ENCODE measurements at regions not wholly inside any gene's neighbourhood (a gene's known extent, or its start where the extent isn't known, plus 50 kb on each side); places are given as distances from the start of the nearest gene placed in this dataset.
"Not testable (repeated sequence)": the region's sequence is repeated elsewhere in the genome, so short reads cannot be mapped to it uniquely, and the experiment has no call there.

- DNase-seq (ENCODE audit: low spot score) = no peak
These were observed 87.4 kb upstream of the WAC start for GRCh38 chr10:28445516-28445915.

GRCh38 chr10:28449382-28449781, 83.5 kb upstream of the WAC start:
- DNase-seq (ENCODE audit: low spot score) = no peak

- no peak for DNase-seq (ENCODE audit: low spot score)
These were observed 83.0 kb upstream of the WAC start for GRCh38 chr10:28449926-28450325.

- DNase-seq (ENCODE audit: low spot score) = no peak
These were observed 79.0 kb upstream of the WAC start for GRCh38 chr10:28453926-28454325.

- no peak for DNase-seq (ENCODE audit: low spot score)
These were observed 75.8 kb upstream of the WAC start for GRCh38 chr10:28457110-28457509.

- DNase-seq (ENCODE audit: low spot score) = not testable (repeated sequence)
These were observed 75.0 kb upstream of the WAC start for GRCh38 chr10:28457873-28458272.

GRCh38 chr10:28459453-28460144, 73.3 kb upstream of the WAC start:
- DNase-seq (ENCODE audit: low spot score) = no peak

GRCh38 chr10:28463141-28463540, 69.8 kb upstream of the WAC start:
- no peak for DNase-seq (ENCODE audit: low spot score)

- no peak for DNase-seq (ENCODE audit: low spot score)
These were observed 69.1 kb upstream of the WAC start for GRCh38 chr10:28463676-28464395.

GRCh38 chr10:28467615-28468014, 65.3 kb upstream of the WAC start:
- DNase-seq (ENCODE audit: low spot score) = no peak

GRCh38 chr10:28468707-28469483, 64.0 kb upstream of the WAC start:
- DNase-seq (ENCODE audit: low spot score) = no peak

GRCh38 chr10:28470873-28471651, 61.9 kb upstream of the WAC start:
- no peak for DNase-seq (ENCODE audit: low spot score)

- DNase-seq (ENCODE audit: low spot score) = no peak
These were observed 61.3 kb upstream of the WAC start for GRCh38 chr10:28471652-28472050.

- no peak for DNase-seq (ENCODE audit: low spot score)
These were observed 54.3 kb upstream of the WAC start for GRCh38 chr10:28478646-28479045.

- DNase-seq (ENCODE audit: low spot score) = no peak
These were observed 53.5 kb upstream of the WAC start for GRCh38 chr10:28479425-28479865.

- no peak for DNase-seq (ENCODE audit: low spot score)
These were observed 52.8 kb upstream of the WAC start for GRCh38 chr10:28479927-28480627.

GRCh38 chr10:28480628-28480965, 52.3 kb upstream of the WAC start:
- no peak for DNase-seq (ENCODE audit: low spot score)

GRCh38 chr10:28481346-28481745, 51.6 kb upstream of the WAC start:
- DNase-seq (ENCODE audit: low spot score) = not testable (repeated sequence)

- no peak for DNase-seq (ENCODE audit: low spot score)
These were observed 51.0 kb upstream of the WAC start for GRCh38 chr10:28481968-28482367.
